Ovary (tissue), 7 donors: ENCODE measurements at regions not wholly inside any gene's neighbourhood (a gene's known extent, or its start where the extent isn't known, plus 50 kb on each side); places are given as distances from the start of the nearest gene placed in this dataset.

Source experiments
- DNase-seq, 5 donors: peaks; one replicate each; pipeline ENCODE4 v3.0.0-alpha.2; 2019 to 2020
- H3K27ac ChIP-seq, 2 donors: fragments of 200-600 bp; one replicate each; pipeline versions ENCODE4 v1.5.1 to v1.8.0; 2019 to 2022
- H3K27me3 ChIP-seq: fragments of 200-600 bp; one replicate; pipeline ENCODE4 v1.8.0; 2022
- H3K36me3 ChIP-seq: fragments of 200-600 bp; sonication (generic); one replicate; pipeline ENCODE4 v1.5.1; 2019
- H3K4me1 ChIP-seq: one replicate; pipeline ENCODE4 v1.8.1; 2013; ENCODE audit warnings: mild to moderate bottlenecking, moderate library complexity; ENCODE audit not compliant: insufficient read depth
- H3K4me3 ChIP-seq: fragments of 200-600 bp; sonication (generic); one replicate; pipeline ENCODE4 v1.5.1; 2017
- H3K9me3 ChIP-seq, 2 donors: fragments of 200-600 bp in 1 of 2; sonication (generic) in 1 of 2; one replicate each; pipeline versions ENCODE4 v1.5.1 to v1.8.1; 2013 to 2019; ENCODE audit warnings: mild to moderate bottlenecking in 1 of 2, moderate library complexity in 1 of 2
- CTCF ChIP-seq, 3 donors: fragments of 450-650 bp in 2 of 3; fragments of 200-600 bp in 1 of 3; IDR thresholded peaks; one replicate each; pipeline versions ENCODE4 v1.5.1 to v1.8.0; 2016 to 2022; ENCODE audit warnings: antibody characterized with exemption in 3 of 3, mild to moderate bottlenecking in 1 of 3
- EP300 ChIP-seq: sonication (generic); formaldehyde crosslinking; IDR thresholded peaks from one replicate; pipeline ENCODE4 v1.6.1; 2017; ENCODE audit warnings: antibody characterized with exemption
- POLR2A ChIP-seq: fragments of 450-650 bp; IDR thresholded peaks from one replicate; pipeline ENCODE4 v1.6.1; 2017; ENCODE audit warnings: antibody characterized with exemption, mild to moderate bottlenecking, moderate library complexity
- WGBS, 3 donors: extraction: QIAGEN DNeasy Blood & Tissue Kit in 1 of 3; methylation state at CpG; one replicate each; pipeline versions ENCODE4 v1.1.5 to v1.1.7; 2013 to 2017; 5-methylcytosine and 5-hydroxymethylcytosine counted together
- intact Hi-C, 4 donors: fragments of 100-400 bp; cut with DNase I; formaldehyde crosslinking; loops; one replicate each; pipeline versions ENCODE4 v1.11.0 to v1.15.1; 2022 to 2023
- donor health status: DM: no; HTN: no; CAD: no; lungs with moderate emphysema.
- donor health status: DM: no; HTN: no; CAD: no.
- donor health status: Bipolar disorder and iron deficiency.
- donor health status: DM: no; HTN: no; CAD: no.
- donor health status: DM: yes; HTN: yes; CAD: no.

- 2 to 4% (median 3%) methylated on average over 14 of the region's 14 CpGs for WGBS, 3 donors
- intact Hi-C loops, result loop anchor here (2.0 to 10.0 kb wide), 8 partner anchors 35 to 461 kb away; no protein-coding TSS in a partner anchor
- TF ChIP-seq EP300 (peak; percentile 29), POLR2A (no peak)
These were observed 55.2 kb upstream of the TARBP1 start for GRCh38 chr1:234533975-234534876.

GRCh38 chr1:234533034-234533891 lies 54.3 kb upstream of the TARBP1 start:
- H3K4me3 ChIP-seq, result no peak overlapping the region
- intact Hi-C loops, result loop anchor here (2.0 to 10.0 kb wide), 7 partner anchors 34 to 462 kb away; no protein-coding TSS in a partner anchor
- H3K27me3 ChIP-seq, result no peaks in the 10 kb centered on the region
- H3K27ac ChIP-seq, result peak overlapping the region; percentile 47 to 98
- no peaks in the 10 kb centered on the region for H3K9me3 ChIP-seq
- H3K36me3 ChIP-seq, result no peaks in the 10 kb centered on the region
- WGBS, 3 donors, result 23 to 26% (median 25%) methylated on average over 12 of the region's 12 CpGs
- DNase-seq, result peak; percentile 62 to 79 (median 68)
- peaks cover 46% of the 10 kb centered on the region for H3K4me1 ChIP-seq
- no peak for TF ChIP-seq CTCF (IDR thresholded peaks at IDR 0.05)
- no peak for TF ChIP-seq POLR2A
- peak; percentile 12 for TF ChIP-seq EP300

More at GRCh38 chr1:234533975-234534876, 55.2 kb upstream of the TARBP1 start:
- H3K27ac ChIP-seq, result peak overlapping the region; percentile 84 to 98
- no peaks in the 10 kb centered on the region for H3K9me3 ChIP-seq
- no peaks in the 10 kb centered on the region for H3K36me3 ChIP-seq
- DNase-seq, result peak; percentile 94 to 99 (median 98)
- H3K4me1 ChIP-seq, result peaks cover 44% of the 10 kb centered on the region
- H3K4me3 ChIP-seq, result no peak overlapping the region
- H3K27me3 ChIP-seq, result no peaks in the 10 kb centered on the region

GRCh38 chr1:234532503-234532922 lies 53.5 kb upstream of the TARBP1 start:
- no peaks in the 10 kb centered on the region for H3K9me3 ChIP-seq
- no peaks in the 10 kb centered on the region for H3K36me3 ChIP-seq
- peaks cover 48% of the 10 kb centered on the region for H3K4me1 ChIP-seq
- intact Hi-C loops, result loop anchor here (2.0 to 10.0 kb wide), 7 partner anchors 34 to 462 kb away; no protein-coding TSS in a partner anchor
- no peak overlapping the region for H3K4me3 ChIP-seq
- peak overlapping the region; percentile 82 to 98 for H3K27ac ChIP-seq
- DNase-seq, result peak in 1 of 5 donors; percentile 39
- 59 to 75% (median 74%) methylated on average over 7 of the region's 7 CpGs for WGBS, 3 donors
- TF ChIP-seq POLR2A (no peak), EP300 (peak; percentile 93), CTCF (IDR thresholded peaks at IDR 0.05) (no peak)
- H3K27me3 ChIP-seq, result no peaks in the 10 kb centered on the region

GRCh38 chr1:234531151-234531635 lies 52.2 kb upstream of the TARBP1 start:
- Histone ChIP-seq H3K4me3 (no peak overlapping the region), H3K9me3 (no peaks in the 10 kb centered on the region), H3K27me3 (no peaks in the 10 kb centered on the region), H3K36me3 (no peaks in the 10 kb centered on the region), H3K27ac (peak overlapping the region; percentile 82 to 98), H3K4me1 (peaks cover 40% of the 10 kb centered on the region)
- intact Hi-C loops, result loop anchor here (5.0 to 10.0 kb wide), 6 partner anchors 71 to 464 kb away; no protein-coding TSS in a partner anchor
- 24 to 34% (median 24%) methylated on average over 20 of the region's 20 CpGs for WGBS, 3 donors
- TF ChIP-seq EP300 (peak; percentile 77), POLR2A (peak; percentile 7), CTCF (IDR thresholded peaks at IDR 0.05) (no peak)
- DNase-seq, result peak; percentile 61 to 77 (median 70)
